Transverse colon (tissue), 3 donors: ENCODE measurements at regions not wholly inside any gene's neighbourhood (a gene's known extent, or its start where the extent isn't known, plus 50 kb on each side); places are given as distances from the start of the nearest gene placed in this dataset.

Experiments
- CTCF ChIP-seq, 5 experiments: fragments of 200-600 bp in 3 of 5; fragments of 450-650 bp in 2 of 5; sonication (generic) in 3 of 5; IDR thresholded peaks; 1 replicate in 2 of 5; 2 replicates in 3 of 5; pipeline ENCODE4 v1.5.1; 2016 to 2017; ENCODE audit warnings: antibody characterized with exemption in 5 of 5, inconsistent platforms in 3 of 5, mild to moderate bottlenecking in 2 of 5, moderate library complexity in 1 of 5
- POLR2A ChIP-seq: fragments of 450-650 bp; IDR thresholded peaks from one replicate; pipeline ENCODE4 v1.6.1; 2016; ENCODE audit warnings: antibody characterized with exemption, mild to moderate bottlenecking, moderate library complexity

DNA sequence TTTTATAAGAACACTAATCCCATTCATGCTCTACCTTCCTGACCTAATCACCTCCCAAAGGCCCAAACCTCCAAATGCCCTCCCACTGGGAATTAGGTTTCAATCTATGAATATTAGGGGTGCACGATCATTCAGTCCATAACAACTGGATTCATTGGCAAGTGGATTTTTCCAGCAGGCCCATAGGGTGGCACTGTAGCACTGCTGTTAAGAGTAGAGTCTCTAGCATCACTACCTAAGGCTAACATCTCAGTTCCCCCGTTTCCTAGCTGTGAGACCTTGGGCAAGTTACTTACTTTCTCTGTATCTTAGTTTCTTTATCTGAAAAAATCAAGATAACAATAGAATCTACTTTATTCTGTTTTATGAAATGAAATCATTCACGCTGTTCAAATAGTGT, 315.8 kb downstream of the STIM2 start:
- TF ChIP-seq CTCF (IDR thresholded peaks at IDR 0.05) (peak; percentile 31 to 44 (median 39)), POLR2A (no peak)
